ENCODE measurements at regions not wholly inside any gene's neighbourhood (a gene's known extent, or its start where the extent isn't known, plus 50 kb on each side); places are given as distances from the start of the nearest gene placed in this dataset.
"Not testable (repeated sequence)": the region's sequence is repeated elsewhere in the genome, so short reads cannot be mapped to it uniquely, and the experiment has no call there.

- DNase-seq (ENCODE audit: low read depth) = not testable (repeated sequence)
Observed at GRCh38 chr6:121636217-121636616, 200.8 kb downstream of the GJA1 start.

- DNase-seq (ENCODE audit: low read depth) = no peak
Observed at GRCh38 chr6:121639021-121639420, 203.6 kb downstream of the GJA1 start.

GRCh38 chr6:121641158-121641557 lies 205.7 kb downstream of the GJA1 start:
- DNase-seq (ENCODE audit: low read depth) = no peak

GRCh38 chr6:121645100-121645745 lies 209.8 kb downstream of the GJA1 start:
- DNase-seq (ENCODE audit: low read depth) = peak; percentile 27

GRCh38 chr6:121647905-121648304 lies 212.5 kb downstream of the GJA1 start:
- peak; percentile 32 for DNase-seq (ENCODE audit: low read depth)

GRCh38 chr6:121649951-121650350 lies 214.5 kb downstream of the GJA1 start:
- no peak for DNase-seq (ENCODE audit: low read depth)

- DNase-seq (ENCODE audit: low read depth) = peak; percentile 12
Observed at GRCh38 chr6:121651420-121651819, 216.0 kb downstream of the GJA1 start.

GRCh38 chr6:121652223-121652622 lies 216.8 kb downstream of the GJA1 start:
- DNase-seq (ENCODE audit: low read depth) = no peak

- peak; percentile 57 for DNase-seq (ENCODE audit: low read depth)
Observed at GRCh38 chr6:121652726-121653623, 217.5 kb downstream of the GJA1 start.

- DNase-seq (ENCODE audit: low read depth) = no peak
Observed at GRCh38 chr6:121653624-121654008, 218.2 kb downstream of the GJA1 start.

- no peak for DNase-seq (ENCODE audit: low read depth)
Observed at GRCh38 chr6:121657972-121658371, 222.5 kb downstream of the GJA1 start.

GRCh38 chr6:121660277-121660676 lies 224.8 kb downstream of the GJA1 start:
- no peak for DNase-seq (ENCODE audit: low read depth)

GRCh38 chr6:121663292-121663810 lies 227.9 kb downstream of the GJA1 start:
- no peak for DNase-seq (ENCODE audit: low read depth)

GRCh38 chr6:121664158-121664557 lies 228.7 kb downstream of the GJA1 start:
- no peak for DNase-seq (ENCODE audit: low read depth)

GRCh38 chr6:121666814-121667213 lies 231.4 kb downstream of the GJA1 start:
- peak; percentile 79 for DNase-seq (ENCODE audit: low read depth)

GRCh38 chr6:121668259-121668658 lies 232.8 kb downstream of the GJA1 start:
- no peak for DNase-seq (ENCODE audit: low read depth)

- no peak for DNase-seq (ENCODE audit: low read depth)
Observed at GRCh38 chr6:121670511-121670910, 235.1 kb downstream of the GJA1 start.

- DNase-seq (ENCODE audit: low read depth) = no peak
Observed at GRCh38 chr6:121677571-121677970, 242.1 kb downstream of the GJA1 start.

- no peak for DNase-seq (ENCODE audit: low read depth)
Observed at GRCh38 chr6:121678245-121678644, 242.8 kb downstream of the GJA1 start.

GRCh38 chr6:121680058-121680457 lies 244.6 kb downstream of the GJA1 start:
- DNase-seq (ENCODE audit: low read depth) = no peak

GRCh38 chr6:121682666-121683065 lies 247.2 kb downstream of the GJA1 start:
- no peak for DNase-seq (ENCODE audit: low read depth)

GRCh38 chr6:121685806-121686205 lies 250.4 kb downstream of the GJA1 start:
- not testable (repeated sequence) for DNase-seq (ENCODE audit: low read depth)

- DNase-seq (ENCODE audit: low read depth) = no peak
Observed at GRCh38 chr6:121686611-121687023, 251.2 kb downstream of the GJA1 start.

All from Daoy (cell line).